ENCODE measurements at regions not wholly inside any gene's neighbourhood (a gene's known extent, or its start where the extent isn't known, plus 50 kb on each side); places are given as distances from the start of the nearest gene placed in this dataset.

- TF ChIP-seq EP300 (IDR thresholded peaks at IDR 0.05) = no peak
- no peak for TF ChIP-seq POLR2AphosphoS5 (IDR thresholded peaks at IDR 0.05)
- TF ChIP-seq CTCF (IDR thresholded peaks at IDR 0.05) = no peak
- TF ChIP-seq POLR2A (IDR thresholded peaks at IDR 0.05) = no peak
- H3K9me3 ChIP-seq = no peaks in the 10 kb centered on the region
- 74% methylated on average over 10 of the region's 11 CpGs for WGBS
Measured at GRCh38 chr9:135007601-135008000, 79.9 kb upstream of the OLFM1 start.

GRCh38 chr9:135008416-135008815 is 79.1 kb upstream of the OLFM1 start:
- no peaks in the 10 kb centered on the region for H3K4me1 ChIP-seq
- no peak for DNase-seq (ENCODE audit: low spot score in 2 of 2)
- H3K36me3 ChIP-seq = no peaks in the 10 kb centered on the region
- no peaks in the 10 kb centered on the region for H3K9me3 ChIP-seq
- H3K27ac ChIP-seq = no peak overlapping the region
- no peak overlapping the region for H3K4me3 ChIP-seq
- 95% methylated on average over 8 of the region's 8 CpGs for WGBS
- no peak for TF ChIP-seq CTCF (IDR thresholded peaks at IDR 0.05)
- peaks cover 12% of the 10 kb centered on the region for H3K27me3 ChIP-seq

More at GRCh38 chr9:135007601-135008000, 79.9 kb upstream of the OLFM1 start:
- H3K27me3 ChIP-seq = peaks cover 9% of the 10 kb centered on the region
- H3K36me3 ChIP-seq = no peaks in the 10 kb centered on the region
- H3K27ac ChIP-seq = no peak overlapping the region
- no peaks in the 10 kb centered on the region for H3K4me1 ChIP-seq
- no peak overlapping the region for H3K4me3 ChIP-seq
- no peak for DNase-seq (ENCODE audit: low spot score in 2 of 2)

GRCh38 chr9:135009051-135009560 is 78.4 kb upstream of the OLFM1 start:
- no peak overlapping the region for H3K4me3 ChIP-seq
- H3K9me3 ChIP-seq = no peaks in the 10 kb centered on the region
- H3K27me3 ChIP-seq = peaks cover 16% of the 10 kb centered on the region
- H3K36me3 ChIP-seq = no peaks in the 10 kb centered on the region
- no peak overlapping the region for H3K27ac ChIP-seq
- no peak for DNase-seq (ENCODE audit: low spot score in 2 of 2)
- H3K4me1 ChIP-seq = no peaks in the 10 kb centered on the region
- 90% methylated on average over 6 of the region's 10 CpGs for WGBS
- TF ChIP-seq POLR2A (IDR thresholded peaks at IDR 0.05) = no peak
- no peak for TF ChIP-seq EP300 (IDR thresholded peaks at IDR 0.05)

DNA sequence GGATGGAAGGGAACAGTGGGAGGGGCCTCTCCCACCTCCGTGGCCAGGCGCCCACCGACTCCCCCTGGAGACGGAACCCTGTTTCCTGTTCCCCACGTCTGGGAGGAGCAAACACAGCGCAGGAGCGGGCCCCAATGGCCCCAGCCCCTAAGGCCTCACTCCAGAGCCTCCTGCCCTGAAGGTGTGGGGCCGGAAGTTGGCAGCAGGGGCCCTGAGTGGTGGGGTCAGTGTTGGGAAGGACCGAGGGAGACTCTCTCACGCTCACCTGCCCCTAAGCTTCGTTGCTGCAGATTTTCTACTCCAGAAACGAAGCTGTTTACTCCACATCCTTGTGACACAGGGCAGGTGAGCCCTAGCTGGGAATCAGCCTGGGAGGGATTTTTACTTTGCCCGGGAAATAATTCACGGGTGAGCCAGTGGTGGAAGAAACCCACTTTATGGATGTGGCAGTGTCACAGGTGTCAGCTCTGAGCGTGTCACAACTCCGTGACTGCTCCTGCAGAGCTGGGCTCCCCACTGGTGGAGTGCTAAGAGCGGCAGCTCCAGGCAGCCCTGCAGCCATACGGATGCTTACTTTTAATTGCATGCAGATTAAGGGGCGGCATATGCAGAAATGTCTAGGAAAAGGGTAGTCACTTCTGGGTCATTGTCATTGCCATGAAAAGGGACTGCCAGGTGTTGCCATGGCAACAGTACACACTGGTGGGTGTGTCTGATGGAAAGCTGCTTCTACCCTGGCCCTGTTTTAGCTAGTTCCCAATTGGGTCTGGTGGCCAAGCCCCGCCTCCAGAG is 77.5 kb upstream of the OLFM1 start:
- no peak overlapping the region for H3K27ac ChIP-seq
- peaks cover 21% of the 10 kb centered on the region for H3K27me3 ChIP-seq
- H3K36me3 ChIP-seq = no peaks in the 10 kb centered on the region
- no peak overlapping the region for H3K4me3 ChIP-seq
- H3K4me1 ChIP-seq = no peaks in the 10 kb centered on the region
- 88% methylated on average over 7 of the region's 20 CpGs for WGBS
- H3K9me3 ChIP-seq = no peaks in the 10 kb centered on the region
- no peak for DNase-seq (ENCODE audit: low spot score in 2 of 2)
- no peak for TF ChIP-seq CTCF (IDR thresholded peaks at IDR 0.05)
- TF ChIP-seq POLR2AphosphoS5 (IDR thresholded peaks at IDR 0.05) = no peak
- TF ChIP-seq EP300 (IDR thresholded peaks at IDR 0.05) = no peak
- no peak for TF ChIP-seq POLR2A (IDR thresholded peaks at IDR 0.05)

- WGBS = 74% methylated on average over 2 of the region's 3 CpGs
- peaks cover 22% of the 10 kb centered on the region for H3K27me3 ChIP-seq
- no peaks in the 10 kb centered on the region for H3K4me1 ChIP-seq
- no peaks in the 10 kb centered on the region for H3K36me3 ChIP-seq
- H3K9me3 ChIP-seq = no peaks in the 10 kb centered on the region
- DNase-seq (ENCODE audit: low spot score in 2 of 2) = no peak
- H3K4me3 ChIP-seq = no peak overlapping the region
- no peak overlapping the region for H3K27ac ChIP-seq
- TF ChIP-seq POLR2A (IDR thresholded peaks at IDR 0.05) (no peak), POLR2AphosphoS5 (IDR thresholded peaks at IDR 0.05) (no peak), EP300 (IDR thresholded peaks at IDR 0.05) (no peak), CTCF (IDR thresholded peaks at IDR 0.05) (no peak)
Measured at GRCh38 chr9:135010586-135010860, 76.9 kb upstream of the OLFM1 start.

GRCh38 chr9:135010921-135011320 is 76.5 kb upstream of the OLFM1 start:
- Histone ChIP-seq H3K27me3 (peaks cover 22% of the 10 kb centered on the region), H3K36me3 (no peaks in the 10 kb centered on the region), H3K27ac (no peak overlapping the region), H3K9me3 (no peaks in the 10 kb centered on the region), H3K4me1 (peaks cover 3% of the 10 kb centered on the region), H3K4me3 (no peak overlapping the region)
- 93% methylated on average over 7 of the region's 8 CpGs for WGBS
- no peak for DNase-seq (ENCODE audit: low spot score in 2 of 2)
- TF ChIP-seq CTCF (IDR thresholded peaks at IDR 0.05) (no peak), POLR2A (IDR thresholded peaks at IDR 0.05) (no peak), POLR2AphosphoS5 (IDR thresholded peaks at IDR 0.05) (no peak), EP300 (IDR thresholded peaks at IDR 0.05) (no peak)
